Mucosa of descending colon (tissue), 3 donors: ENCODE measurements at regions not wholly inside any gene's neighbourhood (a gene's known extent, or its start where the extent isn't known, plus 50 kb on each side); places are given as distances from the start of the nearest gene placed in this dataset.

Experiments used
- ATAC-seq: fragments of 200-7000 bp; cut with Tn5 transposase; one replicate; pipeline ENCODE4 v1.9.1; 2020; ENCODE audit warnings: mild to moderate bottlenecking, moderate library complexity
- DNase-seq, 3 donors: peaks; one replicate each; pipeline ENCODE4 v3.0.0-alpha.2; 2020
- H3K36me3 ChIP-seq: fragments of 200-600 bp; one replicate; pipeline ENCODE4 v1.8.0; 2021; ENCODE audit warnings: low read depth, mild to moderate bottlenecking
- H3K4me1 ChIP-seq: fragments of 200-600 bp; one replicate; pipeline ENCODE4 v1.8.0; 2021; ENCODE audit warnings: low read depth, mild to moderate bottlenecking
- H3K4me3 ChIP-seq: fragments of 200-600 bp; one replicate; pipeline ENCODE4 v1.8.0; 2021; ENCODE audit warnings: mild to moderate bottlenecking
- H3K9me3 ChIP-seq: fragments of 200-600 bp; one replicate; pipeline ENCODE4 v1.8.0; 2021; ENCODE audit warnings: mild to moderate bottlenecking
- intact Hi-C, 2 donors: fragments of 100-400 bp; cut with DNase I in 1 of 2; cut with micrococcal nuclease in 1 of 2; formaldehyde crosslinking; loops; one replicate each; pipeline versions ENCODE4 v1.11.0 to v1.11.1; 2022; cut with DNase I, micrococcal nuclease
- TF ChIP-seq, protein P1 (sequence below): fragments of 200-600 bp; IDR thresholded peaks from one replicate; pipeline ENCODE4 v1.8.0; 2022; ENCODE audit warnings: antibody characterized with exemption, mild to moderate bottlenecking
- donor health status: DM: no; HTN: no; CAD: no; lungs with moderate emphysema.
- donor health status: DM: no; HTN: no; CAD: no.
- donor health status: DM: no; HTN: yes; CAD: no.

DNA sequence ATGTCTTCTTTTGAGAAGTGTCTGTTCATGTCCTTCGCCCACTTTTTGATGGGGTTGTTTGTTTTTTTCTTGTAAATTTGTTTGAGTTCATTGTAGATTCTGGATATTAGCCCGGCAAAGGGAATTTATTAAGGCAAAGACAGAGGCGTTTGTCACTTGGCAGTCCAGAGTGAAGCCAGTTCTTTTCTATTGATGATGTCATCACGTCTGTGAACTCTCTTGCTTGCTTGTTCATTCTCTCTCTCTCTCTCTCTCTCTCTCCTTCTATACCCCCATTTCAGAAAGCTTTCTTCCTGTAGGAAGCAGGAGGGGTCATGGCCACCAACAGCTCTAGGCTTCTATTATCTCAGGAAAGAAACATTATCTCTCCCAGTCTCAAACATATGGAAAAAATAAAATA, 291.3 kb downstream of the OMA1 start:
- no peaks in the 10 kb centered on the region for H3K9me3 ChIP-seq
- DNase-seq: no peak
- intact Hi-C loops: no loop called here
- no peaks in the 10 kb centered on the region for H3K4me1 ChIP-seq
- H3K4me3 ChIP-seq: no peak overlapping the region
- no peak for ATAC-seq
- H3K36me3 ChIP-seq: no peaks in the 10 kb centered on the region
- TF ChIP-seq, protein P1, sequence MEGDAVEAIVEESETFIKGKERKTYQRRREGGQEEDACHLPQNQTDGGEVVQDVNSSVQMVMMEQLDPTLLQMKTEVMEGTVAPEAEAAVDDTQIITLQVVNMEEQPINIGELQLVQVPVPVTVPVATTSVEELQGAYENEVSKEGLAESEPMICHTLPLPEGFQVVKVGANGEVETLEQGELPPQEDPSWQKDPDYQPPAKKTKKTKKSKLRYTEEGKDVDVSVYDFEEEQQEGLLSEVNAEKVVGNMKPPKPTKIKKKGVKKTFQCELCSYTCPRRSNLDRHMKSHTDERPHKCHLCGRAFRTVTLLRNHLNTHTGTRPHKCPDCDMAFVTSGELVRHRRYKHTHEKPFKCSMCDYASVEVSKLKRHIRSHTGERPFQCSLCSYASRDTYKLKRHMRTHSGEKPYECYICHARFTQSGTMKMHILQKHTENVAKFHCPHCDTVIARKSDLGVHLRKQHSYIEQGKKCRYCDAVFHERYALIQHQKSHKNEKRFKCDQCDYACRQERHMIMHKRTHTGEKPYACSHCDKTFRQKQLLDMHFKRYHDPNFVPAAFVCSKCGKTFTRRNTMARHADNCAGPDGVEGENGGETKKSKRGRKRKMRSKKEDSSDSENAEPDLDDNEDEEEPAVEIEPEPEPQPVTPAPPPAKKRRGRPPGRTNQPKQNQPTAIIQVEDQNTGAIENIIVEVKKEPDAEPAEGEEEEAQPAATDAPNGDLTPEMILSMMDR: no peak

DNA sequence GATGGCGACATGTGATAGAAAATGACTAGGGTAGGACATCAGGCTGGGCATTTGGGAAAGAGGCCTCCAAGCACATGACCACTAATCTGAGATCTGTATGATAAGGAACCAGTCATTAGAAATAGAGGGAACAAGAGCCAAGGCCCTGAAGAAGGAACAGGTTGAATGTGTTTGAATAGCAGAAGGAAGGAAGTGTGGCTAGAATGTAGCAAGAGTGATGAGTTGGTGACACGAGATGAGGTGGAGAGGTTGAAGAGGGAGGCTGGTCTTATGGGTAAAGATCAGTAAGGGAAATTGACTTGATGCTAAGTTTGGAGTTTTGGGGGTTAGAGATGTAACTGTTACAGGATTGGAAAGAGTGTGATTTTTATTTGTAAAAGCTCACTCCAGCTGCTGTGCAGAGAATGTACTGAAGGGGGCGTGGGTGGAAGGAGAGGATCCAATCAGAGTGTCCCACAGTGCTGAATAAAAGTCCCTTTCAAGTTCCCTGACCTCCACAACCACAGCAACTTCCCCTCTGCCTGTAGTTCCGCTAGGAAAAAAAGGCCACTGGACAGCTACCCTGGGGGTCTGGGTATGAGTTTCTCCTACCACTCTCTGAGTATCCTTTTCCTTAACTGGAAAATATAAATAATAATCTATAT, 295.0 kb downstream of the OMA1 start:
- intact Hi-C loops: no loop called here
- peak in 1 of 3 donors; percentile 7 for DNase-seq
- Histone ChIP-seq H3K36me3 (no peaks in the 10 kb centered on the region), H3K9me3 (no peaks in the 10 kb centered on the region), H3K4me3 (no peak overlapping the region), H3K4me1 (peaks cover 2% of the 10 kb centered on the region)
- TF ChIP-seq, protein P1: no peak
- no peak for ATAC-seq

- intact Hi-C loops: no loop called here
- no peaks in the 10 kb centered on the region for H3K36me3 ChIP-seq
- no peak for DNase-seq
- no peaks in the 10 kb centered on the region for H3K9me3 ChIP-seq
- ATAC-seq: no peak
- no peak overlapping the region for H3K4me3 ChIP-seq
- TF ChIP-seq, protein P1: no peak
- peaks cover 2% of the 10 kb centered on the region for H3K4me1 ChIP-seq
Observed at GRCh38 chr1:58250587-58250948, 296.0 kb downstream of the OMA1 start.

- TF ChIP-seq, protein P1: no peak
- ATAC-seq (peak; percentile 26), DNase-seq (peak in 1 of 3 donors; percentile 23)
- Histone ChIP-seq H3K9me3 (no peaks in the 10 kb centered on the region), H3K36me3 (no peaks in the 10 kb centered on the region), H3K4me3 (no peak overlapping the region), H3K4me1 (peaks cover 2% of the 10 kb centered on the region)
- intact Hi-C loops: no loop called here
Observed at GRCh38 chr1:58249737-58250586, 296.6 kb downstream of the OMA1 start.

GRCh38 chr1:58249388-58249736, 297.2 kb downstream of the OMA1 start:
- TF ChIP-seq, protein P1: no peak
- Histone ChIP-seq H3K4me1 (peaks cover 2% of the 10 kb centered on the region), H3K9me3 (no peaks in the 10 kb centered on the region), H3K4me3 (no peak overlapping the region), H3K36me3 (no peaks in the 10 kb centered on the region)
- ATAC-seq: no peak
- DNase-seq: no peak
- intact Hi-C loops: no loop called here
